Embryonic facial prominence (tissue), 1 donor: ENCODE measurements at regions not wholly inside any gene's neighbourhood (a gene's known extent, or its start where the extent isn't known, plus 50 kb on each side); places are given as distances from the start of the nearest gene placed in this dataset.

Experiments
- DNase-seq: peaks from one replicate; pipeline ENCODE4 v3.0.0-alpha.2; 2016; ENCODE audit errors: extremely low spot score

DNA sequence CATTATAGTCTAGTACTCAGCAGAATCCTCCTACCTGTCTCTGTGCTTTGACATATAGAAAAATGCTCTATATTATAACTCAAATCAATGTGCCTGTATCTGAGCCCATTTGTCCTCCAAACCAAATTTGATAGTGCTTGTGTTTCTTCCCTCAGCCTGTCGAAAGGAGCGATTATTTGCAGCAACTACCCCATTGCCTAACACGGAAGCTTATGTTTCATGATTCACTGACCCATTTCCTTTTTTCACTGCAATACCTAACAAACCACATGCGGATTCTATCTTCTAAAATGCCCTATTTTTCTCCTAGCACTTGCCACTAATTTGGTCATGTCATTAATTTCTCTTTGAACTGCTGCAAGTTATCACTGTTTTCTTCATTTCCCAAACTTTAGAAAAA is 1220.6 kb upstream of the CADM2 start:
- no peak for DNase-seq

DNA sequence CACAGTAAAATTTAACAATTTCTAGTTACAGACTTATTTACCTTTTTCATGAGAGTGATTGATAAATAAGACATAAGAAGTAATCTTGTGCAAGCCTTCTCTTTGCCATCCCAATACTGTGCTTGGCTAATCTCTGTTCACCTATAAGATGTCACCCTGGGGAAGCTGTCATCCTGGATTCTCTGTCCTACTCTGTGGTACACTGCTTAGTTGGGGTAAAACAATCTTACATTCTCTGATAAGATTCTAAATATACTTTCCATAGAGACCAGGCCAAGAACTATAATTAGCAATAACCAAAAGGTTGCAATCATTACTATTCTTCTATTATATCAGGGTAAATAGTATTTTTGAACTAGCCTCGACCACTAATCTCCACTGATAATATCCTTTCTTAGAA is 1218.3 kb upstream of the CADM2 start:
- no peak for DNase-seq

DNA sequence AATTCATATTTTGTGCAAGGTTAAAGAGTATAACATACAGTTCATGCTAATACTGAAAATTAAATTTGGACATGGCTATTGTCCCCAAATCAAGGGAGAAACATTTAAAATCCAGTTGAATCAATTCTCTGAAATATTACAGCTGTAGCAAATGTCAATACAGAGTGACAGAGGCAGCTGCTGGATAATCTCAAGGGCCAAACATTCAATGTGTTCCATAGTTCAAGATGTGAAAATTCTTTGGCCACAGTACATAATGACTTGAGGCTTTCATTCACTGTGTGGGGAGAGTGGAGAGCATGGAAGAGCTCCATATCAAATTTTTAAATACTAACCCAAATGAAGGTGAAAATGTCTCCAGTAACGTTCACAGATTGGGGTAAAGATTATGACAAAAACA is 1192.8 kb upstream of the CADM2 start:
- DNase-seq: no peak

DNA sequence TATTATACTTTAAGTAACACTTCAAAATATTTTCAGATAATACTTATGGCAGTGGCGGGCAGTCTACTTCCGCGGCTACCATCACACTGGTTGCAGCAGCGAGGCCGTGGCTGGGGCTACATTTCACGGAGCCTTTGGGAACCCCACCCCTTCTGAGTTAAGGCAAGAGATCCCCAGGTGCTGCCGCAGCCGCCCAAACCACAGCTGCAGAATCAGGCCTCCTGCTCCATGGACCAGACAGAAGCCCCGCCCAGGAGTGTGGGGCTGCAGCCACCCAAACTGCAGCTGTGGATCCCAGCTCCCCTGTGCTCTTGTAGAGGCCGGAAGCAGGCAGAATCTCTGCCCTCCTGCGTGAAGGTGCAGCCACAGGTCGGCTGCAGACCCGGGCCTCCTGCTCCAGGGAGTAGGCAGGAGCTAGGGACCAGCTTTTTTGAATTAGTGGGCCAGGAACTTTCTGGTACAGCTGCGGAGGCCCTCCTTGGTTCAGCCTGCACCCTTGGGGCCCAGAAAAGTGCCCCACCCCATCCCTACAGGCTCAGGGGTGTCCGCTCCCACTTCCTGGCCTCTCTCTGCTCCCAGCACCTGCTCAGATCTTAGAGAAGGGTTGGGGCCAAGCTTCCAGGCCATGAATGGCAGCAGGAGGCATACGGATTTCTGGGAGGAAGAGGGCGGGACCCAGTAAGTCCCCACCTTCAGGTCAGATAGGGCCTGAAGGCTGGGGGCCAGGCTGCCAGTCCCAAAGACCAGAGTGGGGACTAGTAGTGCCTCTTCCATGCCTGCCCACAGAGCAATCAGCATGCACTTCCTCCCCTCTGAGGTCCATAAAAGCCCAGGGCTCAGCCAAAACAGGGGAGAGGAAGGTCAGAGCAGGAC is 1188.8 kb upstream of the CADM2 start:
- no peak for DNase-seq

DNA sequence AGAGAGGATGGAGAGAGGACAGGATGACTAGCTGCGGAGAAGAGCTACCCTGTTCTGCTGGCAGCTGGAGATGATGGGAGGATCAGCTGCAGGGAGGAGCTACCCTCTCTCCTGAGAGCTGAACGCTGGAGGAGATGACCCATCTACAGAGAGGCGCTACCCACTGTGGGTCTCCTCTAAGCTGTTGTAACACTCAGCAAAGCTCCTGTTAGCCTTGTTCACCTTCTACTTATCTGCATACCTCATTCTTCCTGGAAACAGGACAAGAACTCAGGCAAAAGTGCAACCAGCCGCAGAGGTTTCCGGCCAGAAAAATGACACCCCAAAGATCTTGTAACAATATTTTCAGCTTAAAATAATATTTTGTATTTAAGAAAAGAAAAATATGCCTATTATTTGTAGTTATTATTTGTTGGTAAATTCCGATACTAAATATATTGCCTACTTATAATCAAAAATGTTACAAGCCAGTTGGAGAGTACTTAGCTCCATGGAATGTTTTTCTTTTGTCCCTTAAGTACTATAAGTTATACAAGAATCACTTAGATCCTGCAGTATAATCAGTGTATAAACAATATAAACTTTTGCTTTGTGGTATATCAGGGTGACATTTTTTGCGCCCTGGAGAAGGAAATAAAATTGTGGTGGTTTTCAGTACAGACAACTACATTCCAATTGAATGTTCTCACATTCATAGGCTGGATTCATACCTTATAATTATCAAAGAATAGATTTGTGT is 1188.0 kb upstream of the CADM2 start:
- DNase-seq: no peak

DNA sequence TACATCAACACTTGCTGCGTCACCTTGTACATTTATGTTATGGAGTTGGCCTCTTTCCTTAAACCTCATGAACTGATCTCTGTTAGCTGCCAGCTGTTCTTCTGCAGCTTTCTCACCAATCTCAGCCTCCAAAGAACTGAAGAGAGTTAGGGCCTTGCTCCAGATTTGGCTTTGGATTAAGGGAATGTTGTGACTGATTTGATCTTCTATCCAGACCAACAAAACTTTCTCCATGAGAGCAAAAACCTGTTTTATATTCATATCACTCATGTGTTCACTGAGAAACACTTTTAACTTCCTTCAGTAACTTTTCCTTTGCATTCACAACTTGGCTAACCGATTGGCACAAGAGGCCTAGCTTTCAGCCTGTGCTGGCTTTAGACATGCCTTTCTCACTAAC is 1156.0 kb upstream of the CADM2 start:
- no peak for DNase-seq

DNA sequence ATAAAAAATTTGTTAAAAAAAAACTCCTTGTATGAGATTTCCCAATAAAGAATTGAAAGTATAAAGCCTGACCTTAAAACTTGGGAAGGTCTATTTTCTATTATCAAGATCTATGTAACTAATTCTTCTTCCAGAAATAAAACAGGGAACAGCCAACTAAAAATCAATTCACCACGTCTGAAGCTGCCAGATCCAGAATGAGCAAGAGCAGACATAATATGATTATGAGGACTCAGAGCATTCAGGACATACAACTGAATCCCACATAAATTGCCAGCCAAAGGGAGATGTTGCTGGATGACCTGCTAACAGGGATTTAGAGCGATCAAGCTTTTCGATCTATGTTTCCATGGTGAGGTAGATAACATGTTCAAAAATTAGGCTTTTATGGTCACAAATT is 1151.3 kb upstream of the CADM2 start:
- no peak for DNase-seq

DNA sequence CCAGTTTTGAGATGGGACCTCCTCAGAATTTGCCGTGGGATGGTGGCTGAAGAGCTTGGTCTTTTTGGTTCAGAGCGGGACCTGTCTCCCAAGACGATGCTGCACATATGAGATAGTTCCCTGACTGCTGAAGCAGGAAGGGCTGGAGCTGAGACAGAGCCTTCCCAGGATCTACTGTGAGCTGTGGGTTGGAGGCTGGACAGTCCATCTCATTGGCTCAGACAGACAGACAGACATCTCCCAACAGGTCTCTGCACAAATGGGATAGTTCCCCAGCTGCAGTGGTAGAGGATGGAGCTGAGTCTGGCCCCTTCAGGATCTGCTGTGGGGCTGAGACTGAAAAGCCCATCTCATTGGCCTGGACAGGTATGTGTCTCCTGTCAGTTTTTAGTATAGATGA is 1145.6 kb upstream of the CADM2 start:
- no peak for DNase-seq

DNA sequence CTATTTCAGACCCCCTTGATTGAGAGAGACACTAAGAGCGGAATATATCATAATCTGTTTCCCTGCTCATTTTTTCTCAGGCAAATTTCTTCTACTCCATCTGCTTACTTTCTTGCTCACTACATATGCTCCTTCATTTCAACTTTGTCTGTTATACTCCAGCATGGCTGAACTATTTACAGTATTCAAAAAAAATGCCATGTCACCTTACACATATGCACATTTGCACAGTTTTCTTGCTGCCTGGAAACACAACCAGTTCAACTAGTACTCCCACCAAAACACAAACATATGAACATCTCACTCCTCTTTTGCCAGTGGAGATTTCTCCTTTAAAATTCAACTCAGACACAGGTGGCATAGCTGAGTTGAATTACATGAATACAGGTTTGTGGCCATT is 1142.1 kb upstream of the CADM2 start:
- no peak for DNase-seq

DNA sequence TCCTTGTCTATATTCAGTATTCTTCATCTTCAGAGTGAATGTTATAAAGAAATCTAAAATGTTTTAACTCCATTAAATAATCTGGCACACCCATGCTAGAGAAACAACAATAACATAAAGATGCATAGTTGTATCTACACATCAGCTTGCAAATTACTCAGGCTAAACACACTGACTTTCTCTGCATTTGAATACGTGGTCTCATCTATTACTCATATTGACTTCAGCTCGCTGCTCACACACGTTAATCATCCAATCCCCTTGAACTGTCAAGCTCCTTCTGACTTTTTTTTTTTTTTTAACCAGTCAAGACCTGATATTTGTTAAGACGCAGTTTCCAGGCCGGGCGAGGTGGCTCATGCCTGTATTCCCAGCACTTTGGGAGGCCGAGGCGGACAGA is 1137.3 kb upstream of the CADM2 start:
- no peak for DNase-seq

DNA sequence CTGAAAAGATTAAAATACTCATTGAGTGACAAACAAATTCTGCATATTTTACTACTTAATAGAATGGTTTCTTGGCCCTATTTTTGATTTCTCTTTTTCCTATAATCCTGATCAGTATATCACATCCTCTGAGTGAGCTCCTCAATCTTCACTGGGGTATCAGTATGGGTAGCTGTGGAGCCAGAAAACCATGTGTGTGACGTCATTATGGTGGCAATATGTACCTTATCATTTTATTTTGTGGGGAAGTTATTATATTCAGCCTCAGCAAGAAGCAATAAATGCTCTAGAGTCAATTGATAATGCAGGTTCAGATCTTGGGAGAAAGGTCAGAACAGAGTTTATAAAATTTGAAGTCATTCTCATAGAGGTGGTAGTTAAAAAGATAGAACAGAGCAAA is 1135.7 kb upstream of the CADM2 start:
- no peak for DNase-seq

DNA sequence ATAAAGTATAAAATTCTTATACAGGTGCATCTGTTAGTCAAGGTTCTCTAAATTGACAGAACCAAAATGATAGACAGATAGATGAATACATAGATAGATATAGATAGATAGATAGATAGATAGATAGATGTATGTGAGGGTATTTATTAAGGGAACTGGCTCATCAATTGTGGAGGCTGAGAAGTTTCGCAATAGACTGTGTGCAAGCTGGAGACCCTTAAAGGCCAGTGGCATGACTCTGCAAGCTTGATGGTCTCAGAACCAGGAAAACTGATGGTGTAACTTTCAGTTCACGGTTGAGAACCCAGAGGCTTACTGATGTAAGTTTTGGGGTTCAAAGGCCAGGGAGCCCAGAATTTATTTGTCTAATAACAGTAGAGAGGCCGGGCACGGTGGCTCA is 1123.7 kb upstream of the CADM2 start:
- DNase-seq: no peak

DNA sequence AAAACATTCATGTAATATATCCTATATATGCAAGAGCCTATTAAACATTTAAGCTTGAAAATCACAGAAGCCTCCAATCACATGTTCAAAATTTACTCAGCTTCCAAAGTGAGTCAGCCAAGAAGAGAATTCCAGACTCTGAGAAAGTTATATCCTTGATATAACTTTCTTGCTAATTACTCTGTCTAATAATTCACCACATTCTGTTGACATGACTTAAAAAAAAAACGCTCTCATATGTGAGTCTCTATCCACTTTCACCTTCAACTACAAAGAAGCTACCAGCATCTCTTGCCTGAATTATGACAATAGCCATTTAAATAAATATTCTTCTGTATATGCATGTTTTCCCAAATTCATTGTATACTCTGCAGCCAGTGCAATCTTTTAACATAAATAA is 1116.3 kb upstream of the CADM2 start:
- DNase-seq: no peak

DNA sequence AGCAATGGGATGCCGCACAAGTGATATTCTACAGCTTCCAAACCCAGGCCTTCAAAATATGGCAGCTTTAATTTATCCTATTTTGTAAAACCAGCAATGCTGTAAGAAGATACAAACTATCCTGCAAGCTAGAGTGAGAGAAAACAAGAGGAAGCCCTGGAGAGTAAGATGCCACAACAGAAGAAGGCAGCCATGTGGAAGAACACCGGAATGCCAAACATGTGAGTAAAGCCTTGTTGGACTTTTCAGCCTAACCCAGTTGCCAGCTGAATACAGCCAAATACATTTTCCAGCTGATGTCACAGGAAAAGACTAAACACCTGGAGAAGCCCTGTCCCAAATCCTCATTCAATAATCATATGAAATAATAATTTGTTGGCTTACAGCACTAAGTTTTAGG is 1115.1 kb upstream of the CADM2 start:
- DNase-seq: no peak

DNA sequence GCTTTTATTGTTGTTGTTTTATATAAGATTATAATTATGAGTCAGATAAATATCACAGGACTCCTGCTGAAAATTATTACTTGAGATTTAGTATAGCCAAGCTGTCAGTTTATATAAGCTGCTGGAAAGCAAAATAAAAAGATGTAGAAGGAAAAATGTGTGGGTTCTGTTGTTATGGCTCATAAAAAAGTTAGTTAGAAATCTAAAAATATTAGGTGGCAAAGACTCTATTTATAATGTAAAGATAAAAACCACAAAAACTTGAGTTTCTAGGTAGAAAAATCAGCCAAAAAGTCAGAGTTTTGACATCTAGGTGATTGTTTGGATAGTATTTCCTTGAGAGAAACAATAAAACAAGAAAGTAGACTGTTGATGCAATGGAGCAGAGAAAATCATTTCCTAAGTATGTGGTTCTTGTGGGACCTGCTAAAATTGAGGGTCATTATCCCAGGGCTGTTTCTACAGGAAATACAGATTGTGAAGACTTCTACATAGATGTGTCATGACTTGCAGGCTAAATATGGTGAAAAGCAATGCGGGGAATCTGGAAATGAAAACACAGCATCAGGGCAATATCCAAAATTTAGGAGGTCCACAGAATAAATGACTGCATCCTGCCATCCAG is 1109.6 kb upstream of the CADM2 start:
- DNase-seq: no peak

DNA sequence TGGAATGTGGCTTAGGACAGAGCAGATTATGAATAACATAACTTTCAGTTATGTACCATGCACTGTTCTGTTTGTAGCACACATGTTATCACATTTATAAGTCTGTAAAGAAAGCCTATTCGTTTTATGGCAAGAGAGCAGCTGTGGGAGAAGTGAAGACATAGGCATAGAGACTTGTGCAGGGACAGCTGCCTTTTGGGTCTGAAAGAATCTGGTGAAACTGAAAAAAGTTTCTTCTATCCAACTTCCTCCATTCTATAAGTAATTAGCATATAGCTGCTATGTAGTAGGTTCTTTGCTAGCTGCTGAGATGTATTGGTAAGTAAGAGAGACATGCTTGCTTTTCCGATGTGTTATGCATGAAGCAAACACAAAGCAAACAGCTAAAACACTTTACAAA is 1095.4 kb upstream of the CADM2 start:
- no peak for DNase-seq

DNA sequence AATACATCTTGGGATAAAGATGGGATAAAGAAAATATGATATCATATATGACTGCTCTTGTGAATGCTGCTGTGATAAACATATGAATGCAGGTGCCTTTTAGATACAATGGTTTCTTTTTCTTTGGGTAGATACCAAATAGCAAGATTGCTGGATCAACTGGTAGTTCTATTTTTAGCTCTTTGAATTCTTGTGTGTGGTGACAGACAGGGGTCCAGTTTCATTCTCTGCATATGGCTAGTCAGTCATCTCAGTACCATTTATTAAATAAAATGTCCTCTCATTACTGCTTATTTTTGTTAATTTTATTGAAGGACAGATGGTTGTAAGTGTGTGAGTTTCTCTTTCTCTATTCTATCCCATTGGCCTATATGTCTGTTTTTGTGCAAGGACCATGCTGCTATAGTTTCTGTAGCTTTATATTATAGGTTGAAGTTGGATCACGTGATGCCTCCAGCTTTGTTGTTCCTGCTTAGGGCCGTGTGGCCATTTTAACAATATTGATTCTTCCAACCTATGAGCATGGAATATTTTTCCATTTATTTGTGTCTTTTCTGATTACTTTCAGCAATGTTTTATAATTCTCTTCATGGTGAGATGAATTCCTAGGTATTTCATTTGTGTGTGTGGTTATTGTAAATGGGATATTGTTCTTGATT is 1089.8 kb upstream of the CADM2 start:
- DNase-seq: no peak

DNA sequence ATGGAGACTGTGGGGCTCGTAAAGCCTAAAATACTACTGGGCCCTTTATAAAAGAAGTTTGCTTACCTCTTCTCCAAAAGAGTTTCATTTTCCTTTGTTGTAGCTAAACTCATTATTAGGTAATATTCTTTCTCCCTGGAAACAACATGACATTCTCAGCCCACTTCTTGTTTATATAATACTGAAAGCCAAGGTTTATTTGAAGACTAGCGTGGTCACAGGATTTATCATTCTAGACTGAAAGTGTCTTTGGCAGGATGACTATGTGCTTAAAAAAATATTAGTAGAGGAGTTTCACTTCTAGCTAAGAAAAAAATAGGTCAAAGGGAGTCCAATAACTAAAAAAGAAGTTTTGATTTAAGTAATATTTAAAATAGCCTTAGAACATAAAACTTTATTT is 1085.2 kb upstream of the CADM2 start:
- DNase-seq: no peak

DNA sequence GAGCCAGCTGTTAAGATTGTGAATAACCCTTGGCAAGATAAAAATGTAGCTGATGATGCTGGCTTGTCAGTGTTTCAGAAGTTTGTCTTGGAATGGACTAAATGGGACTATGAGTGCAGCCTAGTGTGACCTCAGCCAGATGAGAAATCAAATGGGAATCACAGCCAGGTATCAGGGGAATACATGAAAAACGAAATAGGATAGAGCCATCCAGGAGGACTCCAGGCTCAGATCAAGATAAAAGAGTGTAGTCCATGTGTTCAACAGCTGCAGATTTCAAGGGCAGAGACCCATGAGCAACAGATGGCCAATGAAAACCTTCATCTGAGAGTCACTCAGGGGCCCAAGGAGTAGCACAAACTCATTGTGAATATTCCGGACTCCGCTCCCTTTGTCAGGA is 1080.9 kb upstream of the CADM2 start:
- no peak for DNase-seq

DNA sequence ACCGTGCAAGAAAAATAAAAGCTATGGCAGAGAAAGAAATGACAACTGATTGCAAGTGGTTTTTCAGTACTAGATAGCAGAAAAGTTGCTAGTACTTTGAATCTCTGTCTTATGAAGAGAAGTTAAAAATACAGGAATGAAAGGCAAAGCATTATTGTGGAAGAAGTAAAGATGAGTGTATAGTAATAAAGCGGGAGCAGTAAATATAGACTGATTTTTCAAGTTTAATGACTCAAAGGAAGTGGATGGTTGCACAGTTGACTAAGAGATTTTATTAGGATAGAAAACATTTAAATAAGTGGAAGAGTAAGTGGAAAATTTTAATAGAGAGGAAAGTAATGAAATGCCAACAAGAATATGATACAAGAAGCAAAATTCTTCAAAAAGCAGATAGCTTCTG is 1076.1 kb upstream of the CADM2 start:
- no peak for DNase-seq

DNA sequence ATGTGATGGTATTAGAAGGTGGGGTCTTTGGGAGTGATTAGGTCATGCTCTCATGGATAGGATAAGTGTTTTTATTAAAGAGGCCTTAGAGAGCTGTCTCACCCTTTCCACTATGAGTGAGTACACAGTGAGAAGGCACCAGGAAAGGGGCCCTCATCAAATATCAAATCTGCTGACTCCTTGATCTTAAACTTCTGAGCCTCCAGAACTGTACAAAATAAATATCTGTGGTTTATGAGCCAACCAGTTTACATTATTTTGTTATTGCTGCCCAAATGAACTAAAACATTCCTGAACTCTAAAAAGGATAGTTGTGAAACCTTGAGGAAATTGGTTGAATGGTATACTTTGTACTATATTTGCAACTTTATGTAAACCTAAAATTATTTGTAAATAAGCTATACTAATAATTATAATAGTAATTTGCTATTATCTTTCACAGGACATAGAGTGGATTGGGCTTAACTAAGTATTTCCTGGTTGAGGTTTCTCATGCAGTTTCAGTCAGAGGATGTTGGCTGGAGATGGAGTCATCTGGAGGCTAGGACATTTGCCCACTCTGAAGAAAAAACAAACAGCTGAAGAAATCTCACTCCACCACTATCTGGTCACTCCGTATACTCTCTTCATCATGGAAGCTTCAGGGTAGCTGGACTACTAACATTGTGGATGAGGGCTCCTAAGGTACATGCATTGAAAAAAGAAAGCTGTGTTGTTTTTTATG is 1068.6 kb upstream of the CADM2 start:
- no peak for DNase-seq

DNA sequence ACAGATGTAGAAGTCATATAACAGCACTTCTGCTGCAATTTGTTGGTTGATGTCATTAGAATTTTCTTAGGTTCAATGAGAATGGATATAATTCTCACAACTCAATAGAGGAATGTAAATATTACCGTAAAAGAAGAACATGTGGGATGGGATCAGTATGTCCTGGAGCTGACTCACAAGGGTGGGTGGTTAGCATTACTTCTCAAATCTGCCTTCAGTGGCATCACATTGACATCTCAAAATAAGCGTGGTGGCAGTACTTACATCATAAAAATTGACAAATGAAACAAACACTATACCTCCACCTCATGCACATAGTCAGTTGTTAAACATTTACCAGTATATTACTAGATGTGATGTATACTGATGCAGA is 1068.0 kb upstream of the CADM2 start:
- no peak for DNase-seq
